ENCODE measurements at regions not wholly inside any gene's neighbourhood (a gene's known extent, or its start where the extent isn't known, plus 50 kb on each side); places are given as distances from the start of the nearest gene placed in this dataset.

GRCh38 chr11:69904161-69904973 is 85.2 kb upstream of the FGF3 start:
- no peak overlapping the region for H3K27ac Mint-ChIP-seq
- H3K4me3 Mint-ChIP-seq, result no peak overlapping the region
- peaks cover 6 to 8% of the 10 kb centered on the region in 2 donors for H3K27me3 Mint-ChIP-seq
- DNase-seq (ENCODE audit: low spot score) (no peak), ATAC-seq (peak in 1 of 2 donors; percentile 21)
- no peaks in the 10 kb centered on the region for H3K4me1 Mint-ChIP-seq (ENCODE audit: low read depth in 2 of 2)
- no peaks in the 10 kb centered on the region for H3K36me3 Mint-ChIP-seq
- no peaks in the 10 kb centered on the region for H3K9me3 Mint-ChIP-seq

- Mint-ChIP-seq H3K36me3 (no peaks in the 10 kb centered on the region), H3K9me3 (no peaks in the 10 kb centered on the region), H3K27me3 (peaks cover 6% of the 10 kb centered on the region in 2 donors), H3K4me1 (ENCODE audit: low read depth in 2 of 2) (no peaks in the 10 kb centered on the region), H3K4me3 (no peak overlapping the region), H3K27ac (no peak overlapping the region)
- DNase-seq (ENCODE audit: low spot score), result no peak
- ATAC-seq, result no peak
Observed at GRCh38 chr11:69904974-69905535, 85.8 kb upstream of the FGF3 start.

GRCh38 chr11:69905611-69906452 is 86.6 kb upstream of the FGF3 start:
- H3K4me3 Mint-ChIP-seq, result no peak overlapping the region
- H3K27me3 Mint-ChIP-seq, result peaks cover 6% of the 10 kb centered on the region in 2 donors
- H3K27ac Mint-ChIP-seq, result no peak overlapping the region
- no peak for ATAC-seq
- DNase-seq (ENCODE audit: low spot score), result no peak
- no peaks in the 10 kb centered on the region for H3K36me3 Mint-ChIP-seq
- H3K4me1 Mint-ChIP-seq (ENCODE audit: low read depth in 2 of 2), result no peaks in the 10 kb centered on the region
- H3K9me3 Mint-ChIP-seq, result no peaks in the 10 kb centered on the region

GRCh38 chr11:69906453-69906907 is 87.3 kb upstream of the FGF3 start:
- H3K27me3 Mint-ChIP-seq, result peaks cover 6% of the 10 kb centered on the region in 2 donors
- H3K27ac Mint-ChIP-seq, result no peak overlapping the region
- no peak overlapping the region for H3K4me3 Mint-ChIP-seq
- DNase-seq (ENCODE audit: low spot score) (no peak), ATAC-seq (no peak)
- H3K36me3 Mint-ChIP-seq, result no peaks in the 10 kb centered on the region
- no peaks in the 10 kb centered on the region for H3K4me1 Mint-ChIP-seq (ENCODE audit: low read depth in 2 of 2)
- no peaks in the 10 kb centered on the region for H3K9me3 Mint-ChIP-seq

- H3K27ac Mint-ChIP-seq, result no peak overlapping the region
- no peaks in the 10 kb centered on the region for H3K9me3 Mint-ChIP-seq
- H3K27me3 Mint-ChIP-seq, result peaks cover 6 to 8% of the 10 kb centered on the region in 2 donors
- no peak for DNase-seq (ENCODE audit: low spot score)
- no peaks in the 10 kb centered on the region for H3K36me3 Mint-ChIP-seq
- ATAC-seq, result no peak
- no peaks in the 10 kb centered on the region for H3K4me1 Mint-ChIP-seq (ENCODE audit: low read depth in 2 of 2)
- H3K4me3 Mint-ChIP-seq, result no peak overlapping the region
Observed at GRCh38 chr11:69907611-69908010, 88.4 kb upstream of the FGF3 start.

GRCh38 chr11:69908511-69909220 is 89.5 kb upstream of the FGF3 start:
- DNase-seq (ENCODE audit: low spot score) (no peak), ATAC-seq (no peak)
- Mint-ChIP-seq H3K27me3 (peaks cover 6 to 8% of the 10 kb centered on the region in 2 donors), H3K4me1 (ENCODE audit: low read depth in 2 of 2) (no peaks in the 10 kb centered on the region), H3K9me3 (no peaks in the 10 kb centered on the region), H3K27ac (no peak overlapping the region), H3K4me3 (no peak overlapping the region), H3K36me3 (no peaks in the 10 kb centered on the region)

GRCh38 chr11:69909561-69910518 is 90.6 kb upstream of the FGF3 start:
- H3K27ac Mint-ChIP-seq, result no peak overlapping the region
- DNase-seq (ENCODE audit: low spot score) (no peak), ATAC-seq (no peak)
- H3K4me1 Mint-ChIP-seq (ENCODE audit: low read depth in 2 of 2), result no peaks in the 10 kb centered on the region
- H3K36me3 Mint-ChIP-seq, result no peaks in the 10 kb centered on the region
- no peaks in the 10 kb centered on the region for H3K9me3 Mint-ChIP-seq
- peaks cover 6 to 8% of the 10 kb centered on the region in 2 donors for H3K27me3 Mint-ChIP-seq
- no peak overlapping the region for H3K4me3 Mint-ChIP-seq

- no peak overlapping the region for H3K27ac Mint-ChIP-seq
- no peaks in the 10 kb centered on the region for H3K9me3 Mint-ChIP-seq
- H3K4me1 Mint-ChIP-seq (ENCODE audit: low read depth in 2 of 2), result peaks cover 0 to 2% of the 10 kb centered on the region in 2 donors
- ATAC-seq (no peak), DNase-seq (ENCODE audit: low spot score) (peak; percentile 57)
- H3K36me3 Mint-ChIP-seq, result no peaks in the 10 kb centered on the region
- H3K4me3 Mint-ChIP-seq, result no peak overlapping the region
- H3K27me3 Mint-ChIP-seq, result peaks cover 6 to 12% of the 10 kb centered on the region in 2 donors
Observed at GRCh38 chr11:69910519-69911309, 91.5 kb upstream of the FGF3 start.

GRCh38 chr11:69911310-69912160 is 92.3 kb upstream of the FGF3 start:
- Mint-ChIP-seq H3K9me3 (no peaks in the 10 kb centered on the region), H3K27me3 (peaks cover 5 to 12% of the 10 kb centered on the region in 2 donors), H3K4me3 (no peak overlapping the region), H3K36me3 (no peaks in the 10 kb centered on the region), H3K4me1 (ENCODE audit: low read depth in 2 of 2) (peaks cover 0 to 2% of the 10 kb centered on the region in 2 donors), H3K27ac (no peak overlapping the region)
- no peak for ATAC-seq
- peak; percentile 58 for DNase-seq (ENCODE audit: low spot score)

GRCh38 chr11:69912161-69912910 is 93.1 kb upstream of the FGF3 start:
- H3K4me3 Mint-ChIP-seq, result no peak overlapping the region

More at GRCh38 chr11:69912161-69912910, 93.1 kb upstream of the FGF3 start:
- H3K4me1 Mint-ChIP-seq (ENCODE audit: low read depth in 2 of 2), result peaks cover 0 to 2% of the 10 kb centered on the region in 2 donors
- DNase-seq (ENCODE audit: low spot score) (peak; percentile 51), ATAC-seq (no peak)
- no peaks in the 10 kb centered on the region for H3K36me3 Mint-ChIP-seq
- no peaks in the 10 kb centered on the region for H3K9me3 Mint-ChIP-seq
- peaks cover 0 to 6% of the 10 kb centered on the region in 2 donors for H3K27me3 Mint-ChIP-seq
- H3K27ac Mint-ChIP-seq, result no peak overlapping the region
